ENCODE measurements at regions not wholly inside any gene's neighbourhood (a gene's known extent, or its start where the extent isn't known, plus 50 kb on each side); places are given as distances from the start of the nearest gene placed in this dataset.

- Mint-ChIP-seq H3K36me3 (ENCODE audit: low read depth) (no peaks in the 10 kb centered on the region), H3K4me3 (no peak overlapping the region), H3K9me3 (no peaks in the 10 kb centered on the region), H3K27ac (no peak overlapping the region), H3K4me1 (no peaks in the 10 kb centered on the region), H3K27me3 (ENCODE audit: low read depth) (no peaks in the 10 kb centered on the region)
- TF ChIP-seq CTCF (IDR thresholded peaks at IDR 0.05; ENCODE audit: unreplicated experiment in 3 of 3): no peak
Observed at GRCh38 chr18:55133378-55133777, 174.1 kb upstream of the CCDC68 start.

GRCh38 chr18:55128437-55128836, 169.2 kb upstream of the CCDC68 start:
- no peak overlapping the region for H3K4me3 Mint-ChIP-seq
- H3K27ac Mint-ChIP-seq: no peak overlapping the region
- no peaks in the 10 kb centered on the region for H3K27me3 Mint-ChIP-seq (ENCODE audit: low read depth)
- TF ChIP-seq CTCF (IDR thresholded peaks at IDR 0.05; ENCODE audit: unreplicated experiment in 3 of 3): no peak
- H3K4me1 Mint-ChIP-seq: no peaks in the 10 kb centered on the region
- no peaks in the 10 kb centered on the region for H3K36me3 Mint-ChIP-seq (ENCODE audit: low read depth)
- peaks cover 6% of the 10 kb centered on the region for H3K9me3 Mint-ChIP-seq

- no peaks in the 10 kb centered on the region for H3K36me3 Mint-ChIP-seq (ENCODE audit: low read depth)
- TF ChIP-seq CTCF (IDR thresholded peaks at IDR 0.05; ENCODE audit: unreplicated experiment in 3 of 3): no peak
- no peak overlapping the region for H3K27ac Mint-ChIP-seq
- no peaks in the 10 kb centered on the region for H3K4me1 Mint-ChIP-seq
- H3K9me3 Mint-ChIP-seq: peaks cover 6% of the 10 kb centered on the region
- peaks cover 2% of the 10 kb centered on the region for H3K27me3 Mint-ChIP-seq (ENCODE audit: low read depth)
- no peak overlapping the region for H3K4me3 Mint-ChIP-seq
Observed at GRCh38 chr18:55124078-55124763, 165.0 kb upstream of the CCDC68 start.

GRCh38 chr18:55123361-55123760, 164.1 kb upstream of the CCDC68 start:
- Mint-ChIP-seq H3K4me3 (no peak overlapping the region), H3K4me1 (no peaks in the 10 kb centered on the region), H3K9me3 (peaks cover 6% of the 10 kb centered on the region), H3K27me3 (ENCODE audit: low read depth) (peaks cover 3% of the 10 kb centered on the region), H3K36me3 (ENCODE audit: low read depth) (no peaks in the 10 kb centered on the region), H3K27ac (no peak overlapping the region)
- TF ChIP-seq CTCF (IDR thresholded peaks at IDR 0.05; ENCODE audit: unreplicated experiment in 3 of 3): no peak

GRCh38 chr18:55121397-55122170, 162.3 kb upstream of the CCDC68 start:
- H3K27ac Mint-ChIP-seq: no peak overlapping the region
- H3K9me3 Mint-ChIP-seq: no peaks in the 10 kb centered on the region
- H3K36me3 Mint-ChIP-seq (ENCODE audit: low read depth): no peaks in the 10 kb centered on the region

More at GRCh38 chr18:55121397-55122170, 162.3 kb upstream of the CCDC68 start:
- Mint-ChIP-seq H3K4me3 (no peak overlapping the region), H3K27me3 (ENCODE audit: low read depth) (peaks cover 3% of the 10 kb centered on the region), H3K4me1 (peaks cover 4% of the 10 kb centered on the region)
- TF ChIP-seq CTCF (IDR thresholded peaks at IDR 0.05; ENCODE audit: unreplicated experiment in 3 of 3): no peak
